ENCODE measurements at regions not wholly inside any gene's neighbourhood (a gene's known extent, or its start where the extent isn't known, plus 50 kb on each side); places are given as distances from the start of the nearest gene placed in this dataset.

DNA sequence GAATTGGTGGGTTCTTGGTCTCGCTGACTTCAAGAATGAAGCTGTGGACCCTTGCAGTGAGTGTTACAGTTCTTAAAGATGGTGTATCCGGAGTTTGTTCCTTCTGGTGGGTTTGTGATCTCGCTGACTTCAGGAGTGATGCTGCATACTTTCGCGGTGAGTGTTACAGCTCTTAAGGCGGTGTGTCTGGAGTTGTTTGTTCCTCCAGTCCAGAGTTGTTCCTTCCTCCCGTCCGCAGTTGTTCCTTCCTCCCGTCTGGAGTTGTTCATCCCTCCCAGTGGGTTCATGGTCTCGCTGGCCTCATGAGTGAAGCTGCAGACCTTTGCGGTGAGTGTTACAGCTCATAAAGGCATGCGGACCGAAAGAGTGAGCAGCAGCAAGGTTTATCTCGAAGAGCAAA, 159.6 kb upstream of the ADAMTSL1 start:
- TF ChIP-seq, protein P1, sequence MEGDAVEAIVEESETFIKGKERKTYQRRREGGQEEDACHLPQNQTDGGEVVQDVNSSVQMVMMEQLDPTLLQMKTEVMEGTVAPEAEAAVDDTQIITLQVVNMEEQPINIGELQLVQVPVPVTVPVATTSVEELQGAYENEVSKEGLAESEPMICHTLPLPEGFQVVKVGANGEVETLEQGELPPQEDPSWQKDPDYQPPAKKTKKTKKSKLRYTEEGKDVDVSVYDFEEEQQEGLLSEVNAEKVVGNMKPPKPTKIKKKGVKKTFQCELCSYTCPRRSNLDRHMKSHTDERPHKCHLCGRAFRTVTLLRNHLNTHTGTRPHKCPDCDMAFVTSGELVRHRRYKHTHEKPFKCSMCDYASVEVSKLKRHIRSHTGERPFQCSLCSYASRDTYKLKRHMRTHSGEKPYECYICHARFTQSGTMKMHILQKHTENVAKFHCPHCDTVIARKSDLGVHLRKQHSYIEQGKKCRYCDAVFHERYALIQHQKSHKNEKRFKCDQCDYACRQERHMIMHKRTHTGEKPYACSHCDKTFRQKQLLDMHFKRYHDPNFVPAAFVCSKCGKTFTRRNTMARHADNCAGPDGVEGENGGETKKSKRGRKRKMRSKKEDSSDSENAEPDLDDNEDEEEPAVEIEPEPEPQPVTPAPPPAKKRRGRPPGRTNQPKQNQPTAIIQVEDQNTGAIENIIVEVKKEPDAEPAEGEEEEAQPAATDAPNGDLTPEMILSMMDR (IDR thresholded peaks at IDR 0.05): no peak
- no peak for TF ChIP-seq POLR2A (IDR thresholded peaks at IDR 0.05)

Data from tibial nerve (tissue), 3 donors.